Testis (tissue), 2 donors: ENCODE measurements at regions not wholly inside any gene's neighbourhood (a gene's known extent, or its start where the extent isn't known, plus 50 kb on each side); places are given as distances from the start of the nearest gene placed in this dataset.

Source experiments
- CTCF ChIP-seq, 3 experiments: fragments of 450-650 bp in 2 of 3; fragments of 200-600 bp in 1 of 3; sonication (generic) in 1 of 3; IDR thresholded peaks; one replicate each; pipeline ENCODE4 v1.5.1; 2016 to 2019; ENCODE audit warnings: antibody characterized with exemption in 3 of 3, mild to moderate bottlenecking in 2 of 3, moderate library complexity in 1 of 3
- POLR2A ChIP-seq: fragments of 450-650 bp; IDR thresholded peaks from one replicate; pipeline ENCODE4 v1.6.1; 2017; ENCODE audit warnings: antibody characterized with exemption, mild to moderate bottlenecking, moderate library complexity

DNA sequence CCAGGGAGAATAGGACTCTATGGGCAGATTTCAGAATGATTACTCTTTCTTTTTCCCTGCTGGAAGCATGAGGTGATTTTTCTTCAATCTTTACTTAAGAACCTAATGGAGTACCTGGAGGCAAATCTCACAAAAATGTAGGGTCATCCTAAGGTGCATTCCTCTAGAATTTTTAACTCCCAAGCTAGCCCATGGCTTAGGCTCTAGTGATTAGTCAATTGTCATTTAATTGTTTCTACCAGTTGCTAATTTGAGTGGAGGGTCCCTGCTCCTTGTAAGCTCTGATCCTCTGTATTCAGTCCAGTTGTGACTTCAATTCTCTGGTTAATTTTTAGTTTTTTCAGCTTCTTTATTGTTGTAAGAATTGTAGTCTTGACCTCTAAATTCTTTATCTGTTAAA is 467.0 kb downstream of the HTR1A start:
- no peak for TF ChIP-seq CTCF (IDR thresholded peaks at IDR 0.05)
- no peak for TF ChIP-seq POLR2A
